CD8-positive, alpha-beta memory T cell (primary cell): ENCODE measurements at regions not wholly inside any gene's neighbourhood (a gene's known extent, or its start where the extent isn't known, plus 50 kb on each side); places are given as distances from the start of the nearest gene placed in this dataset.
A peak's percentile ranks its signal among the peaks of the same experiment; 100 is the strongest.

Experiments used
- CTCF ChIA-PET: fragments of 350-600 bp; sonication (Branson Sonifier 250); formaldehyde crosslinking; loops from one replicate; lab custom pipeline; 2021; ENCODE audit warnings: antibody characterized with exemption; lab: Charles Lee
- POLR2A ChIA-PET: fragments of 350-600 bp; sonication (Branson Sonifier 250); formaldehyde crosslinking; loops from one replicate; lab custom pipeline; 2021; ENCODE audit warnings: antibody characterized with exemption; lab: Charles Lee
- DNase-seq, 5 donors: peaks; one replicate each; pipeline versions ENCODE4 v3.0.0 to v3.0.0-alpha.2; 2020 to 2022; ENCODE audit warnings: mixed read lengths in 1 of 5
- H3K27ac ChIP-seq: one replicate; pipeline ENCODE4 v1.7.0; 2013; ENCODE audit warnings: low read depth, mild to moderate bottlenecking, low read length, moderate library complexity
- H3K27me3 ChIP-seq: 2 replicates; pipeline ENCODE4 v1.7.0; 2013; ENCODE audit warnings: low read length, mild to moderate bottlenecking; ENCODE audit not compliant: insufficient read depth, poor library complexity, severe bottlenecking
- H3K36me3 ChIP-seq: 2 replicates; pipeline ENCODE4 v1.7.0; 2013; ENCODE audit warnings: mild to moderate bottlenecking, low read length, moderate library complexity; ENCODE audit not compliant: insufficient read depth
- H3K4me1 ChIP-seq: 2 replicates; pipeline ENCODE4 v1.7.0; 2013; ENCODE audit warnings: mild to moderate bottlenecking, low read length, moderate library complexity; ENCODE audit not compliant: insufficient read depth
- H3K4me3 ChIP-seq: 2 replicates; pipeline ENCODE4 v1.7.0; 2013; ENCODE audit warnings: mild to moderate bottlenecking, low read length
- H3K9me3 ChIP-seq: 2 replicates; pipeline ENCODE4 v1.7.0; 2013; ENCODE audit warnings: mild to moderate bottlenecking, low read length
- H3K27ac Mint-ChIP-seq, 8 donors: one replicate each; pipeline ENCODE4 v1.8.0; 2020 to 2021; ENCODE audit warnings: mixed read lengths in 8 of 8, mild to moderate bottlenecking in 6 of 8, inconsistent platforms in 3 of 8, moderate library complexity in 3 of 8
- H3K27me3 Mint-ChIP-seq, 2 donors: one replicate each; pipeline ENCODE4 v1.8.0; 2020 to 2021; ENCODE audit warnings: mixed read lengths in 2 of 2, mild to moderate bottlenecking in 1 of 2, moderate library complexity in 1 of 2
- H3K36me3 Mint-ChIP-seq, 3 donors: one replicate each; pipeline ENCODE4 v1.8.0; 2020 to 2021; ENCODE audit warnings: mixed read lengths in 3 of 3, inconsistent platforms in 1 of 3, mild to moderate bottlenecking in 1 of 3
- H3K4me1 Mint-ChIP-seq, 3 donors: one replicate each; pipeline ENCODE4 v1.8.0; 2020 to 2021; ENCODE audit warnings: mixed read lengths in 3 of 3, inconsistent platforms in 1 of 3, mild to moderate bottlenecking in 1 of 3
- H3K4me3 Mint-ChIP-seq, 7 donors: one replicate each; pipeline ENCODE4 v1.8.0; 2020 to 2021; ENCODE audit warnings: mixed read lengths in 7 of 7, mild to moderate bottlenecking in 6 of 7, moderate library complexity in 4 of 7, inconsistent platforms in 2 of 7
- H3K9me3 Mint-ChIP-seq, 5 donors: one replicate each; pipeline ENCODE4 v1.8.0; 2020 to 2022; ENCODE audit warnings: mixed read lengths in 5 of 5, mild to moderate bottlenecking in 3 of 5, moderate library complexity in 2 of 5, inconsistent platforms in 1 of 5

DNA sequence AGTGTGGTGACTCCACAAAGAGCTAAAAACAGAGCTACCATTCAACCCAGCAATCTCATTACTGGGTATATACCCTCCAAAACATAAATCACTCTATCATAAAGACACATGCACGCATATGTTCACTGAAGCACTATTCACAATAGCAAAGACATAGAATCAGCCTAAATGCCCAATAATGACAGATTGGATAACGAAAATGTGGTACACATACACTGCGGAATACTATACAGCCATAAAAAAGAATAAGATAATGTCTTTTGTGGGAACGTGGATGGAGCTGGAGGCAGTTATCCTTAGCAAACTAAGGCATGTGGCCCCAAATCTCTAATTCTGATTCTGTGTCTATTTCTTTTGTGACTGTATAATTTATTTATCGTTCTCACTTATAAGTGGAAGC, 89.0 kb upstream of the PRNP start:
- ChIA-PET POLR2A (no interaction called here), CTCF (no interaction called here)
- peaks cover 29 to 66% of the 10 kb centered on the region in 2 donors for H3K27me3 Mint-ChIP-seq
- peaks cover under 1% of the 10 kb centered on the region for H3K27me3 ChIP-seq
- peaks cover 5 to 8% (median 7%) of the 10 kb centered on the region in 3 donors for H3K4me1 Mint-ChIP-seq
- no peaks in the 10 kb centered on the region for H3K9me3 Mint-ChIP-seq
- H3K36me3 ChIP-seq, result no peaks in the 10 kb centered on the region
- peaks cover 8% of the 10 kb centered on the region for H3K4me1 ChIP-seq
- no peak for DNase-seq
- no peak overlapping the region for H3K4me3 ChIP-seq
- H3K27ac Mint-ChIP-seq, result no peak overlapping the region
- H3K36me3 Mint-ChIP-seq, result no peaks in the 10 kb centered on the region
- no peak overlapping the region for H3K27ac ChIP-seq
- no peak overlapping the region for H3K4me3 Mint-ChIP-seq
- no peaks in the 10 kb centered on the region for H3K9me3 ChIP-seq

DNA sequence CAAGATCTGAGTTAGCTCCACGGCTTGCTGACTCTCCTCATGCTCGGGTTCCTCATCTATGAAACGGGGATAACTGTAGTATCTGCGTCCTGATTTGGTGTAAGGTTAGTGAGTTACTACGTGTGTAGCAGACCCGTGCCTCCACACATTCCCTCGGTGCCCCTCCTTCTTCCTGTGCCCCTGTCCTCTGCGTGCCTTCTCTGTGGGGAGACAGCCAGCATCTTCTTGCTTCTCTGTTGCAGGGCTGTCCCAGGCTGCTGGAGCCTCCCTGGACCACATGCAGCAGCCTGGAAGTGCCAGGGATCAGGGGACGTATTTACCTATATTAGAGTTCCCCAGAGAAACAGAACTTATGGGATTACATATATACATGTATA, 93.1 kb upstream of the PRNP start:
- Mint-ChIP-seq H3K27me3 (peaks cover 19 to 48% of the 10 kb centered on the region in 2 donors), H3K27ac (no peak overlapping the region), H3K9me3 (no peaks in the 10 kb centered on the region), H3K4me3 (peak overlapping the region in 6 of 7 donors; percentile 69 to 86 (median 74)), H3K4me1 (peaks cover 5 to 16% (median 7%) of the 10 kb centered on the region in 3 donors), H3K36me3 (no peaks in the 10 kb centered on the region)
- H3K9me3 ChIP-seq, result no peaks in the 10 kb centered on the region
- DNase-seq, result no peak
- H3K36me3 ChIP-seq, result no peaks in the 10 kb centered on the region
- H3K27me3 ChIP-seq, result no peaks in the 10 kb centered on the region
- POLR2A ChIA-PET, result no interaction called here
- no peak overlapping the region for H3K4me3 ChIP-seq
- peaks cover 8% of the 10 kb centered on the region for H3K4me1 ChIP-seq
- H3K27ac ChIP-seq, result no peak overlapping the region
- CTCF ChIA-PET, result interaction anchor here (0.8 to 1.9 kb wide), 4 partner anchors 9 to 481 kb away, joined by 3 to 7 read pairs (median 6); no protein-coding TSS in a partner anchor

DNA sequence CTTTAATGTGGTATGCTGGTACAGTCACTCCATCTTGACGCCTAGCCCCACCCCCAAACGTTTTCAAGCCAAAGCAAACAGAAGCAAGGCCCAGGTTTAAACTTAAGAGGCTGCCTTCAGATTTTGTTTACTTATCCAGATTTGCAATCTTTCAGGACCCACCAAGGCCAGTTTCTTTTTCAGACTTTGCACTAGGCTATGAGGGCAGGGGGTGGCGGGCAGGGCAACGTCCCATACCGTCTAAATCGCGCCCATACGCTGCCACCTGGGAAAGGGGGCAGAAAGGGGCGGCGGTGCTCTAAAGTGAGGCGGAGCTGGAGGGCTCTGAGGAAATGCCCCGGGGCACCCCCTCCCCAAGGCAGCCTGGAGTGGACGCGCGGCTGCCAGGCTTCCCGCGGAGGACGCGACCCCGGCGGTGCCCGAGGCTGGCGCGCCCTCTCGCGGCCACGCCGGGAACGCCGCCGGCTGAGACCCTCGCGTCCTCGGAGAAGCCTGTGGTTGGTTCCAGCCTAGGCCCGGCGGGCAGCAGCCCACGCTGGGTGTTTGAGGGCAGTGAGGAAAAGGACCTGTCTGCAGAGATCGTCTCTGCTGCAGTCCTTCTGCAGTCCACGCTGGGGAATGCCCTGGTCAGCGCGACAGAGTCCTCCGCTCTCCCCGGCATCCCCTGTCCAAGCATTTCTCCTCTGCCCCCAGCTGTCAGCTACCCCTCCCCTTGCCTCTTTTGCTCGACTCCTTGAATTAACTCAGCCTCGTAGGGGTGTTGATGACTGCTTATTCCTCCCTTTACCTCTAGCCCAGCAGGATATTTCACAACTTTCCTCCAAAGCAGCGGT, 93.7 kb upstream of the PRNP start:
- peak overlapping the region in 6 of 7 donors; percentile 69 to 88 (median 74) for H3K4me3 Mint-ChIP-seq
- no peaks in the 10 kb centered on the region for H3K36me3 Mint-ChIP-seq
- peak in 4 of 5 donors; percentile 21 to 46 (median 27) for DNase-seq
- Histone ChIP-seq H3K4me3 (peak overlapping the region; percentile 9), H3K27ac (no peak overlapping the region), H3K36me3 (no peaks in the 10 kb centered on the region), H3K4me1 (peaks cover 8% of the 10 kb centered on the region), H3K27me3 (no peaks in the 10 kb centered on the region), H3K9me3 (no peaks in the 10 kb centered on the region)
- peaks cover 18 to 45% of the 10 kb centered on the region in 2 donors for H3K27me3 Mint-ChIP-seq
- H3K9me3 Mint-ChIP-seq, result no peaks in the 10 kb centered on the region
- peaks cover 5 to 16% (median 7%) of the 10 kb centered on the region in 3 donors for H3K4me1 Mint-ChIP-seq
- POLR2A ChIA-PET, result no interaction called here
- CTCF ChIA-PET, result interaction anchor here (0.6 to 2.6 kb wide), 7 partner anchors 10 to 522 kb away, joined by 3 to 12 read pairs (median 5); no protein-coding TSS in a partner anchor
- peak overlapping the region in 1 of 8 donors; percentile 17 for H3K27ac Mint-ChIP-seq

DNA sequence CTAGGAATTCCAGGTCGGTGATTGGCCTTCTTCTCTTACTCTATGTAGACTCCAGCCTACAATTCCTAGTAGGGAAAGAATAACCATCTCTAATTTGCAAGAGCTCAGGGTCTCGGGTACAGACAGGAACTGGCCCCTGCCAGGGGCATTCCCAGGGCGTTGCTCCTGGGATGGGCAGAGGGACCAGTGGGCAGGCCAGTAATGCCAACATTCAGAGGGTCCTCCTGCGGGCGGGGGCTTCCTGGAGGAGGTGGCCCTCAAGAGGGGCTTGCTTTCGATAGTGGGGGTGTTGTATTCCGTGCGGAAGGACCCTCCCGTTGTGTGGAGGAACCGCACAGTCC, 94.3 kb upstream of the PRNP start:
- Histone ChIP-seq H3K4me3 (no peak overlapping the region), H3K9me3 (no peaks in the 10 kb centered on the region), H3K4me1 (peaks cover 8% of the 10 kb centered on the region), H3K36me3 (no peaks in the 10 kb centered on the region), H3K27me3 (no peaks in the 10 kb centered on the region), H3K27ac (no peak overlapping the region)
- ChIA-PET POLR2A (no interaction called here), CTCF (interaction anchor here (0.6 to 2.6 kb wide), 6 partner anchors 9 to 822 kb away, joined by 3 to 12 read pairs (median 5); no protein-coding TSS in a partner anchor)
- Mint-ChIP-seq H3K9me3 (no peaks in the 10 kb centered on the region), H3K4me1 (peaks cover 5 to 16% (median 7%) of the 10 kb centered on the region in 3 donors), H3K27ac (no peak overlapping the region), H3K36me3 (no peaks in the 10 kb centered on the region), H3K4me3 (peak overlapping the region in 5 of 7 donors; percentile 58 to 88 (median 66)), H3K27me3 (peaks cover 13 to 40% of the 10 kb centered on the region in 2 donors)
- peak in 1 of 5 donors; percentile 49 for DNase-seq

DNA sequence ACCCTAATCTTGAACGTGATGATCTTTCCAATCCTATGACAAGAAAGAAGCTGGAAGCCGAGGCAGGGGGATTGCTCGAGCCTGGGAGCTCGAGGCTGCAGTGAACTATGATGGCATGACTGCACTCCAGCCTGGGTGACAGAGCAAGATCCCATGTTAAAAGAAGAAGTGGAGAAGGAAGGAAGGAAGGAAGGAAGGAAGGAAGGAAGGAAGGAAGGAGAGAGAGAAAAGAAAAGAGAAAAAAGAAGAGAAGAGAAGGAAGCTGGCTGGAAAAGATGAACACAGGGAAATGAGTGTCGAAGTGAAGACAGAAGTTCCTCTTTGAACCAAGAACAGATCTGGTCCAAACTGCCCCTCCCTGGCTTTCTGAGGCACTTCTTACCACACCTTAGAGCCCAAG, 100.5 kb upstream of the PRNP start:
- DNase-seq, result no peak
- Histone ChIP-seq H3K27ac (no peak overlapping the region), H3K4me3 (no peak overlapping the region), H3K4me1 (no peaks in the 10 kb centered on the region), H3K9me3 (no peaks in the 10 kb centered on the region), H3K27me3 (no peaks in the 10 kb centered on the region), H3K36me3 (no peaks in the 10 kb centered on the region)
- POLR2A ChIA-PET, result no interaction called here
- Mint-ChIP-seq H3K4me3 (peak overlapping the region in 1 of 7 donors; percentile 41), H3K27ac (peak overlapping the region in 1 of 8 donors; percentile 23), H3K36me3 (no peaks in the 10 kb centered on the region), H3K27me3 (peaks cover 16 to 30% of the 10 kb centered on the region in 2 donors), H3K4me1 (no peaks in the 10 kb centered on the region), H3K9me3 (no peaks in the 10 kb centered on the region)
- CTCF ChIA-PET, result no interaction called here

DNA sequence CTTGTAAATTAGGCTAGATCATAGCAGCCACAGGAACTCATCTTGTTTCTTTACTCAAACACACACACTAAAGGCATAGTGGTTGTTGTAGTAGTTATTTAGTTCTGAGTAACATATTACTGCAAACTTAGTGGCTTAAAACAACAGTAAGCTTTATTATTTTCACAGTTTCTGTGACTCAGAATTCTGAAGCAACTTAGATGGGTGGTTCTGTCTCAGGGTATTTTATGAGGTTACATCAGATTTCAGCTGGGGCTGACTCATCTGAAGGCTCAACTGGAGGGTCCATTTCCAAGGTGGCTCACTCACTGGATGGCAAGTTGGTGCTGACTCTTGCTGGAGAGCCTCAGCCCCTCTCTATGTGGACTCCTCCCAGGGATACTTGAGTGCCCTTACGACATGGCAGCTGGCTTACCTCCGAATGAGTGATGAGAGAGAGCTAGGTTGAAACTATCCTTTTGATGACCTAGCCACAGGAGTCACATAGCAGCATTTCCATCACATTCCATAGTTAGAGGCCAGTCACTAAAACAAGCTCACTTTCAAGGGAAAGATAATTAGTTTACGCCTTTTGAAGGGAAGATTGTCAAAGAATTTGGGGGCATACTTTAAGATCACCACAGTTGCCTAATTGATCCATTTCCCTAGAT, 101.0 kb upstream of the PRNP start:
- H3K4me3 Mint-ChIP-seq, result no peak overlapping the region

DNA sequence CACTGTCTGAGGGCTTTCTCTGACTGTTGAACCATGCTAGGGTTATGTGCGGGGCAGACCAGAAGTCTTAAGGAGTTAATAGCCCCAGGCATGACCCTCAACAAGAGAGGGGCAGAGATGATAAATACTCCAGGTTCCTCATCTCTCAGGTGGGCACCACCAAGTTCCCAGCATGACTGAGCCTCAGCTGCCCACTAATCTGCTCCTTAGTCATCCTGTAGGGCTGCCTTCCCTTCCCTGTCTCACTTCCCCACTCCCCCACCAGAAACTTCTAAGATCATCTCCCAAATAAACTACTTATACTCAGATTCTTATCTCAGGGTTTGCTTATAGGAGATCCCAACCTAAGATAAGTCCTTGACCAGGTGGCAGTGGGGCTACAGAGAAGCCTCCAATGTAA, 101.7 kb upstream of the PRNP start:
- Mint-ChIP-seq H3K9me3 (no peaks in the 10 kb centered on the region), H3K27me3 (peaks cover 16 to 30% of the 10 kb centered on the region in 2 donors), H3K4me3 (no peak overlapping the region), H3K27ac (no peak overlapping the region), H3K4me1 (no peaks in the 10 kb centered on the region), H3K36me3 (no peaks in the 10 kb centered on the region)
- no peaks in the 10 kb centered on the region for H3K4me1 ChIP-seq
- H3K36me3 ChIP-seq, result no peaks in the 10 kb centered on the region
- H3K27ac ChIP-seq, result no peak overlapping the region
- DNase-seq, result no peak
- CTCF ChIA-PET, result no interaction called here
- no peaks in the 10 kb centered on the region for H3K9me3 ChIP-seq
- POLR2A ChIA-PET, result no interaction called here
- H3K4me3 ChIP-seq, result no peak overlapping the region
- no peaks in the 10 kb centered on the region for H3K27me3 ChIP-seq

More for the DNA sequence above, 101.0 kb upstream of the PRNP start:
- no peak overlapping the region for H3K4me3 ChIP-seq
- CTCF ChIA-PET, result no interaction called here
- H3K4me1 Mint-ChIP-seq, result no peaks in the 10 kb centered on the region
- no peak overlapping the region for H3K27ac ChIP-seq
- H3K4me1 ChIP-seq, result no peaks in the 10 kb centered on the region
- no peaks in the 10 kb centered on the region for H3K9me3 ChIP-seq
- peaks cover 16 to 30% of the 10 kb centered on the region in 2 donors for H3K27me3 Mint-ChIP-seq
- H3K36me3 Mint-ChIP-seq, result no peaks in the 10 kb centered on the region
- no peak for DNase-seq
- POLR2A ChIA-PET, result no interaction called here
- H3K36me3 ChIP-seq, result no peaks in the 10 kb centered on the region
- H3K9me3 Mint-ChIP-seq, result no peaks in the 10 kb centered on the region
- no peaks in the 10 kb centered on the region for H3K27me3 ChIP-seq
- no peak overlapping the region for H3K27ac Mint-ChIP-seq

DNA sequence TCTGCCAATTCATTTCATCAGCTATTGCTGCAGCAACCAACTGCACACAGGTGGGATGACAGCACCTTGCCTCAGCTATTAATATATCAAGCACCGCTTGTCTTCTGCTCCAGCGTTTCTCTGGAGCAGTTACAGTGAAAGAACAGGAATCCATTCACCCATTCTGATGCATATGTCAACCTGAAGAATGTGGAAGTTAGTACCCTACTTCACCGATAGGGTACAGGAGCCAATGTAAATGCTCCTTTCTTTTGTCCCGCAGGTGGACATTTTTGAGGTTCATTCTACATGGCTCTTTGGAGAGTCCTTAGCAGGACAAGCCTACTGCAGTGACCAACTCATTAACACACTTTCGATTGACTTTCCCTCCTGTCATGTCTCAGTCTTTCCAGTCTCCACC, 104.4 kb upstream of the PRNP start:
- Histone ChIP-seq H3K9me3 (no peaks in the 10 kb centered on the region), H3K27me3 (no peaks in the 10 kb centered on the region), H3K4me1 (no peaks in the 10 kb centered on the region), H3K27ac (no peak overlapping the region), H3K4me3 (no peak overlapping the region), H3K36me3 (no peaks in the 10 kb centered on the region)
- no peak for DNase-seq
- Mint-ChIP-seq H3K36me3 (no peaks in the 10 kb centered on the region), H3K27ac (no peak overlapping the region), H3K4me1 (no peaks in the 10 kb centered on the region), H3K4me3 (no peak overlapping the region), H3K9me3 (no peaks in the 10 kb centered on the region), H3K27me3 (peaks cover 19 to 46% of the 10 kb centered on the region in 2 donors)
- POLR2A ChIA-PET, result no interaction called here
- CTCF ChIA-PET, result interaction anchor here (1.6 kb wide), 1 partner anchor 10 kb away, joined by 3 read pairs; no protein-coding TSS in a partner anchor
